ENCODE measurements at regions not wholly inside any gene's neighbourhood (a gene's known extent, or its start where the extent isn't known, plus 50 kb on each side); places are given as distances from the start of the nearest gene placed in this dataset.

GRCh38 chr7:15816835-15817426 is 130.4 kb upstream of the MEOX2 start:
- TF ChIP-seq CTCF (IDR thresholded peaks at IDR 0.05; ENCODE audit: insufficient read depth, low read depth, low read length) (no peak), EZH2 (IDR thresholded peaks at IDR 0.05; ENCODE audit: insufficient read depth, low read length) (no peak)

Measured in astrocyte (in vitro differentiated cells and primary cell).